ENCODE measurements at regions not wholly inside any gene's neighbourhood (a gene's known extent, or its start where the extent isn't known, plus 50 kb on each side); places are given as distances from the start of the nearest gene placed in this dataset.

- Mint-ChIP-seq H3K27me3 (ENCODE audit: low read depth) (no peaks in the 10 kb centered on the region), H3K4me3 (ENCODE audit: unreplicated experiment) (no peak overlapping the region), H3K4me1 (ENCODE audit: low read depth) (no peaks in the 10 kb centered on the region), H3K9me3 (ENCODE audit: low read depth) (no peaks in the 10 kb centered on the region), H3K36me3 (ENCODE audit: low read depth) (no peaks in the 10 kb centered on the region), H3K27ac (ENCODE audit: unreplicated experiment) (no peak overlapping the region)
- TF ChIP-seq CTCF (IDR thresholded peaks at IDR 0.05) = no peak
- DNase-seq (ENCODE audit: low spot score) = no peak
These were observed 196.6 kb upstream of the GOLIM4 start for GRCh38 chr3:168292296-168292695.

GRCh38 chr3:168289471-168290008, 193.8 kb upstream of the GOLIM4 start:
- Mint-ChIP-seq H3K4me3 (ENCODE audit: unreplicated experiment) (no peak overlapping the region), H3K27me3 (ENCODE audit: low read depth) (no peaks in the 10 kb centered on the region), H3K9me3 (ENCODE audit: low read depth) (no peaks in the 10 kb centered on the region), H3K36me3 (ENCODE audit: low read depth) (no peaks in the 10 kb centered on the region), H3K4me1 (ENCODE audit: low read depth) (no peaks in the 10 kb centered on the region), H3K27ac (ENCODE audit: unreplicated experiment) (no peak overlapping the region)
- no peak for TF ChIP-seq CTCF (IDR thresholded peaks at IDR 0.05)
- no peak for DNase-seq (ENCODE audit: low spot score)

GRCh38 chr3:168288511-168289401, 193.0 kb upstream of the GOLIM4 start:
- H3K27ac Mint-ChIP-seq (ENCODE audit: unreplicated experiment) = no peak overlapping the region
- H3K4me1 Mint-ChIP-seq (ENCODE audit: low read depth) = no peaks in the 10 kb centered on the region
- H3K4me3 Mint-ChIP-seq (ENCODE audit: unreplicated experiment) = no peak overlapping the region
- H3K27me3 Mint-ChIP-seq (ENCODE audit: low read depth) = no peaks in the 10 kb centered on the region
- no peak for TF ChIP-seq CTCF (IDR thresholded peaks at IDR 0.05)
- no peaks in the 10 kb centered on the region for H3K9me3 Mint-ChIP-seq (ENCODE audit: low read depth)
- H3K36me3 Mint-ChIP-seq (ENCODE audit: low read depth) = no peaks in the 10 kb centered on the region
- no peak for DNase-seq (ENCODE audit: low spot score)

GRCh38 chr3:168285506-168285905, 189.8 kb upstream of the GOLIM4 start:
- Mint-ChIP-seq H3K27ac (ENCODE audit: unreplicated experiment) (no peak overlapping the region), H3K4me1 (ENCODE audit: low read depth) (no peaks in the 10 kb centered on the region), H3K4me3 (ENCODE audit: unreplicated experiment) (no peak overlapping the region), H3K9me3 (ENCODE audit: low read depth) (no peaks in the 10 kb centered on the region), H3K27me3 (ENCODE audit: low read depth) (no peaks in the 10 kb centered on the region), H3K36me3 (ENCODE audit: low read depth) (no peaks in the 10 kb centered on the region)
- TF ChIP-seq CTCF (IDR thresholded peaks at IDR 0.05) = no peak
- no peak for DNase-seq (ENCODE audit: low spot score)

GRCh38 chr3:168284728-168285127, 189.0 kb upstream of the GOLIM4 start:
- Mint-ChIP-seq H3K27ac (ENCODE audit: unreplicated experiment) (no peak overlapping the region), H3K4me3 (ENCODE audit: unreplicated experiment) (no peak overlapping the region), H3K4me1 (ENCODE audit: low read depth) (no peaks in the 10 kb centered on the region), H3K9me3 (ENCODE audit: low read depth) (no peaks in the 10 kb centered on the region), H3K36me3 (ENCODE audit: low read depth) (no peaks in the 10 kb centered on the region), H3K27me3 (ENCODE audit: low read depth) (no peaks in the 10 kb centered on the region)
- no peak for TF ChIP-seq CTCF (IDR thresholded peaks at IDR 0.05)
- no peak for DNase-seq (ENCODE audit: low spot score)
